ENCODE measurements at regions not wholly inside any gene's neighbourhood (a gene's known extent, or its start where the extent isn't known, plus 50 kb on each side); places are given as distances from the start of the nearest gene placed in this dataset.

GRCh38 chr2:212610872-212611425, 72.3 kb upstream of the ERBB4 start:
- DNase-seq (ENCODE audit: low read depth, low spot score), result no peak
- ChIA-PET POLR2A (no interaction called here), CTCF (no interaction called here)

GRCh38 chr2:212609479-212609878, 70.9 kb upstream of the ERBB4 start:
- no peak for DNase-seq (ENCODE audit: low read depth, low spot score)
- H3K9me3 ChIP-seq (ENCODE audit: control insufficient read depth, insufficient read depth, low read length), result no peaks in the 10 kb centered on the region
- no peak overlapping the region for H3K27ac ChIP-seq (ENCODE audit: low read depth, low read length)
- POLR2A ChIA-PET, result no interaction called here
- TF ChIP-seq CTCF (IDR thresholded peaks at IDR 0.05; ENCODE audit: low read depth, low read length), result no peak
- H3K27me3 ChIP-seq (ENCODE audit: control insufficient read depth, insufficient read depth, low read length), result no peaks in the 10 kb centered on the region
- H3K4me3 ChIP-seq (ENCODE audit: low read depth, low read length), result no peak overlapping the region
- CTCF ChIA-PET, result no interaction called here

More at GRCh38 chr2:212610872-212611425, 72.3 kb upstream of the ERBB4 start:
- Histone ChIP-seq H3K9me3 (ENCODE audit: control insufficient read depth, insufficient read depth, low read length) (no peaks in the 10 kb centered on the region), H3K27me3 (ENCODE audit: control insufficient read depth, insufficient read depth, low read length) (no peaks in the 10 kb centered on the region), H3K4me3 (ENCODE audit: low read depth, low read length) (no peak overlapping the region), H3K27ac (ENCODE audit: low read depth, low read length) (no peak overlapping the region)
- TF ChIP-seq CTCF (IDR thresholded peaks at IDR 0.05; ENCODE audit: low read depth, low read length), result no peak

GRCh38 chr2:212607080-212607479, 68.5 kb upstream of the ERBB4 start:
- H3K9me3 ChIP-seq (ENCODE audit: control insufficient read depth, insufficient read depth, low read length), result no peaks in the 10 kb centered on the region
- H3K27me3 ChIP-seq (ENCODE audit: control insufficient read depth, insufficient read depth, low read length), result no peaks in the 10 kb centered on the region
- no peak for TF ChIP-seq CTCF (IDR thresholded peaks at IDR 0.05; ENCODE audit: low read depth, low read length)
- ChIA-PET POLR2A (no interaction called here), CTCF (interaction anchor here (0.6 kb wide), 2 partner anchors 23 to 416 kb away, joined by 3 read pairs; no protein-coding TSS in a partner anchor)
- DNase-seq (ENCODE audit: low read depth, low spot score), result no peak
- H3K27ac ChIP-seq (ENCODE audit: low read depth, low read length), result no peak overlapping the region
- no peak overlapping the region for H3K4me3 ChIP-seq (ENCODE audit: low read depth, low read length)

GRCh38 chr2:212606232-212606631, 67.6 kb upstream of the ERBB4 start:
- no peak for TF ChIP-seq CTCF (IDR thresholded peaks at IDR 0.05; ENCODE audit: low read depth, low read length)
- Histone ChIP-seq H3K27ac (ENCODE audit: low read depth, low read length) (no peak overlapping the region), H3K4me3 (ENCODE audit: low read depth, low read length) (no peak overlapping the region), H3K27me3 (ENCODE audit: control insufficient read depth, insufficient read depth, low read length) (no peaks in the 10 kb centered on the region), H3K9me3 (ENCODE audit: control insufficient read depth, insufficient read depth, low read length) (no peaks in the 10 kb centered on the region)
- no peak for DNase-seq (ENCODE audit: low read depth, low spot score)
- CTCF ChIA-PET, result no interaction called here
- POLR2A ChIA-PET, result no interaction called here

- Histone ChIP-seq H3K27ac (ENCODE audit: low read depth, low read length) (no peak overlapping the region), H3K27me3 (ENCODE audit: control insufficient read depth, insufficient read depth, low read length) (no peaks in the 10 kb centered on the region), H3K9me3 (ENCODE audit: control insufficient read depth, insufficient read depth, low read length) (no peaks in the 10 kb centered on the region), H3K4me3 (ENCODE audit: low read depth, low read length) (no peak overlapping the region)
- CTCF ChIA-PET, result interaction anchor here (1.8 kb wide), 1 partner anchor 29 kb away, joined by 5 read pairs; no protein-coding TSS in a partner anchor
- POLR2A ChIA-PET, result no interaction called here
- TF ChIP-seq CTCF (IDR thresholded peaks at IDR 0.05; ENCODE audit: low read depth, low read length), result no peak
- no peak for DNase-seq (ENCODE audit: low read depth, low spot score)
Measured at GRCh38 chr2:212596688-212597087, 58.1 kb upstream of the ERBB4 start.
